SK-N-MC (cell line): ENCODE measurements at regions not wholly inside any gene's neighbourhood (a gene's known extent, or its start where the extent isn't known, plus 50 kb on each side); places are given as distances from the start of the nearest gene placed in this dataset.

Experiments
- DNase-seq: peaks from one replicate; pipeline ENCODE4 v3.0.0-alpha.2; 2011; ENCODE audit warnings: low read depth, low spot score
- H3K27ac ChIP-seq: fragments of 200-600 bp; sonication (generic); 2 replicates; pipeline ENCODE4 v1.5.1; 2016; ENCODE audit warnings: mixed run types
- H3K36me3 ChIP-seq: fragments of 200-600 bp; sonication (generic); 2 replicates; pipeline ENCODE4 v1.6.1; 2017; ENCODE audit warnings: antibody characterized with exemption, low read length, mixed read lengths; ENCODE audit not compliant: insufficient read depth
- H3K4me3 ChIP-seq: fragments of 200-600 bp; sonication (generic); 2 replicates; pipeline ENCODE4 v1.5.1; 2016
- H3K9ac ChIP-seq: fragments of 200-600 bp; sonication (generic); 2 replicates; pipeline ENCODE4 v1.8.0; 2017; ENCODE audit warnings: mixed run types, mixed read lengths; ENCODE audit not compliant: insufficient read length
- H3K9me3 ChIP-seq: fragments of 200-600 bp; sonication (generic); 2 replicates; pipeline ENCODE4 v1.6.1; 2017; ENCODE audit warnings: low read depth, mild to moderate bottlenecking, antibody characterized with exemption, low read length, moderate library complexity, mixed read lengths
- EZH2 ChIP-seq: fragments of 200-600 bp; sonication (generic); IDR thresholded peaks from one replicate; pipeline ENCODE4 v1.6.1; 2017; ENCODE audit warnings: antibody characterized with exemption
- FOXP2 ChIP-seq: optimal IDR thresholded peaks from 2 replicates; pipeline ENCODE3; 2011; ENCODE audit warnings: mild to moderate bottlenecking, moderate library complexity; ENCODE audit not compliant: insufficient read depth; ENCODE audit errors: extremely low read length, control extremely low read depth
- POLR2AphosphoS5 ChIP-seq: IDR thresholded peaks from 2 replicates; pipeline ENCODE4 v1.6.1; 2012; ENCODE audit warnings: mild to moderate bottlenecking, low read depth, low read length, borderline replicate concordance

DNA sequence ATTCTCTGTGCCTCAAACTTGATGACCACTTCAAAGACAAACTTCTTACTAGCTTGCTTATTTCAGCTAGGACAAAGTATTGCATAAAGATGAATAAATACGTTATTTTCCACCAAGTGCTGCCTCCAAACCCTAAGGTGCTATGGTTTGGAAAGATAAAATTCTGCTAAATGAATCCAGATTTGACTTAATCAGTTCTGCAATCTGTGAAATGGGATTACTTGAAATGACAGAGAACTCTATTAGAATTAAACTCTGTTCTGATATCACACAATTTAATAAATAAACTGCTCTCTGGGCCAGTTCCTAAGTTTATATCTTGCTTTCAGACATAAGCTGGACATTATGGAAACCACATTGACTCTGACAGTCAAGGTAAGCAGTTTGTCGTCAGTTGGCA lies 338.8 kb upstream of the SEMA6D start:
- Histone ChIP-seq H3K4me3 (no peak overlapping the region), H3K9me3 (no peaks in the 10 kb centered on the region), H3K36me3 (no peaks in the 10 kb centered on the region), H3K9ac (no peak overlapping the region), H3K27ac (no peak overlapping the region)
- TF ChIP-seq EZH2 (no peak), POLR2AphosphoS5 (no peak), FOXP2 (no peak)
- DNase-seq: no peak

DNA sequence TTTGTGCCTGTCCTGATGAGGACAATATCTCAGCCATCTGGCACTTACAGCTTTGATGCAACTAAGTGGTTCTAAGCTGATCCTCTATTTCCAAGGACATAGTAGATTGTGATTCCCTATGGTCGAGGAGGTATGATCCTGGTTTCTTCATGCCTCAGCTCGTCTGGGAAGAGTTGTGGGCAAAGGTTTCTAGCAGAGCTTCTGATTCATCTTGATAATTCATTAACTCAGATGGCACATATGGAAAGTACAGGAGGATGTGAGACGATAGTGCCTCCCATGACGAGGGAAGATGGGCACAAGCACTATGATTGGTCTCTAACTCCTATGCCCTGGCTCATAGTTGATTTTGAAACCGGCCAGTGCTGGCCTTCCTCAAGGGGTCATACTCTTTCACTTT lies 334.2 kb upstream of the SEMA6D start:
- H3K9ac ChIP-seq: no peak overlapping the region
- TF ChIP-seq EZH2 (no peak), FOXP2 (no peak), POLR2AphosphoS5 (no peak)
- no peak overlapping the region for H3K4me3 ChIP-seq
- H3K36me3 ChIP-seq: no peaks in the 10 kb centered on the region
- DNase-seq: no peak
- no peaks in the 10 kb centered on the region for H3K9me3 ChIP-seq
- no peak overlapping the region for H3K27ac ChIP-seq

DNA sequence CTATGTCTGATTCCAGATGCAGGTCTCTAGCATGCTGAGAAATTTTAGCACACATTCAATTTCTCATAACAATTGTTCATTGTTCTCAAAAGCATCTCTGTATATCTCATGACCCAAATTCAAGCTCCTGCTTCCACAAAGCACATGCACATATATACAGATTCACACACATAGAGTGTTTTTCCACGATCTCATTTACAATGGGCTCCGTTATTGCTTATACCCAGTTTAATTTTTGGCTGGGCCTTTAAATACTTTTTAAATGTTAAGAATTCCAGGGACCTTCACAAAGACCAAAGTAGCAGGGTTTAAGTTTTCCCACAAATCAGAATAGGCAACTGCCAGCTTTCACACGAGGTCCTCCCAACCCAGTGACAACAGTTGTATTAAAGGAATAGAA lies 333.5 kb upstream of the SEMA6D start:
- H3K4me3 ChIP-seq: no peak overlapping the region
- DNase-seq: no peak
- no peak for TF ChIP-seq FOXP2
- TF ChIP-seq EZH2: no peak
- no peak for TF ChIP-seq POLR2AphosphoS5
- no peaks in the 10 kb centered on the region for H3K36me3 ChIP-seq
- no peaks in the 10 kb centered on the region for H3K9me3 ChIP-seq
- H3K9ac ChIP-seq: no peak overlapping the region
- H3K27ac ChIP-seq: no peak overlapping the region

DNA sequence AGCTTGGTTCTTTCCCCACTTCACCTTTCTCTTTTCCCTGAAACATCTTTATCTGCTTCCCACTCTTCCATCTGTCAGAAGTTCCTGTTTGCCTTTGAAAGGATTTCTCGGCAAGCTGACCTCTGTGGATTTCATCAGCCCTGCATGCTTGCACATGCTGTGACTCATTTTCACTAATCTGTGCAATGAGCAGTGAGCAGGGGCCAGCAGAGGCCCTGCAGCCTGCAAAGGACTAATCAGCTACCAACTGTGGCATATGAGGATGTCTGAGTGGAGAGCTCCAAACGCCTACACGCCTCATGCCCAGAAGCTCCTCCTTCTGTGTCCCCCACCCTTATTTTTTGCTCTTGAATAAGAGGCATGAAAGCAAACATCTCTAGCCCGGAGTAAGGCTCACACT lies 333.0 kb upstream of the SEMA6D start:
- H3K36me3 ChIP-seq: no peaks in the 10 kb centered on the region
- TF ChIP-seq POLR2AphosphoS5 (no peak), EZH2 (no peak), FOXP2 (no peak)
- no peak overlapping the region for H3K27ac ChIP-seq
- no peak for DNase-seq
- no peak overlapping the region for H3K9ac ChIP-seq
- H3K9me3 ChIP-seq: no peaks in the 10 kb centered on the region
- no peak overlapping the region for H3K4me3 ChIP-seq

DNA sequence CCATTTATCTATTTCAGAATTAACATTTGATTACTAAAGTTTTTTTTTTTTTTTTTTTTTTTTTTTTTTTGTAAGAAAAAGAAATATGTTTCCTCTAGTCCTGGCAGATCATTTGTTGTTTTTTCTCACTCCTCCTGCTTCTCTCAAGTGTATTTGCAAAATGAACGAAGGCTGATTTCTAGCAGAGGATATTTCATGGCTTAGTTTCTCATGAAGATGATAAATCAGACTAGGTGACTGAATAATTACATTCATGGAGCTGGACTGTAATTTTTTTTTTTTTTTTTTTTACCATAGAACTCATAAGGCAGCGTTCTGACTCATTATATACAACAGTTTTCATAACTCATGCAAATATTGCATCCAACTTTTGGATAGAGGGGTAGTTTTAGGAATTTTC lies 332.5 kb upstream of the SEMA6D start:
- Histone ChIP-seq H3K36me3 (no peaks in the 10 kb centered on the region), H3K9me3 (no peaks in the 10 kb centered on the region), H3K9ac (no peak overlapping the region), H3K4me3 (no peak overlapping the region), H3K27ac (no peak overlapping the region)
- TF ChIP-seq POLR2AphosphoS5: no peak
- no peak for TF ChIP-seq EZH2
- no peak for TF ChIP-seq FOXP2
- no peak for DNase-seq

DNA sequence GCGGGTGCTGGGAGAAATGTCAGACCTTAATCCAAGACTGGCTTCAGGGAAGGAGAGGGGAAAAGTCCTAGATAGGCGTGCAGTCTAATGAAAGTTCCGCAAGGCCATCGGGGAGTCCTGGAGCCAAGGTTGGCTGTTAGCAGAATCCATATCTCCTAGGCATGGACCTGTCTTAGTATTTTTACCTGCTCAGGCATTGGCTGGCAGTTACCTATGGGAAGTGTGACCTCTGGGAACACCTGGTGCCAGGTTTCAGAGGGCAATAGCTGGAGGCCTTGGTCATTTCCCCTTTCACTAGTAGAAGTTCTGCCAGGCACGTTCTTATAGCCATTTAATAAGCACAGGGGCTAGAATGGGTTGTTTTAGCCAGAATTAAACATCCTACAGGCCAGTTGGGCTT lies 330.8 kb upstream of the SEMA6D start:
- Histone ChIP-seq H3K27ac (no peak overlapping the region), H3K9ac (no peak overlapping the region), H3K4me3 (no peak overlapping the region), H3K9me3 (no peaks in the 10 kb centered on the region), H3K36me3 (no peaks in the 10 kb centered on the region)
- TF ChIP-seq EZH2: no peak
- no peak for TF ChIP-seq FOXP2
- TF ChIP-seq POLR2AphosphoS5: no peak
- DNase-seq: no peak

DNA sequence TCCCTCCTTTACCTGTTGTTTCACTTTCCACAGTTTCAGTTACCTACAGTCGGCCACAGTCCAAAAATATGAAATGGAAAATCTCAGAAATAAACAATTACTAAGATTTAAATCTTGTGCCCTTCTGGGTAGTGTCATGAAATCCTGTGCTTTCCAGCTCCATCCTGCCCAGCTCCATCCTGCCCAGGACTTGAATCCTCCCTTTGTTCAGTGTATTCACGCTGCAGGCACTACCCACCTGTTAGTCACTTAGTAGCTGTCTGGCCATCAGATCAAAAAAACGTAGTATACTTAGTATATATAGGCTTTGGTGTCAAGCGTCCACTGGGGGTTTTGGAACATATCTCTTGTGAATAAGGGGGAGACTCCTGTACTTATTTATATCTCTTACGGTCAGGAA lies 329.0 kb upstream of the SEMA6D start:
- TF ChIP-seq POLR2AphosphoS5 (no peak), EZH2 (no peak), FOXP2 (no peak)
- Histone ChIP-seq H3K9me3 (no peaks in the 10 kb centered on the region), H3K36me3 (no peaks in the 10 kb centered on the region), H3K27ac (no peak overlapping the region), H3K4me3 (no peak overlapping the region), H3K9ac (no peak overlapping the region)
- no peak for DNase-seq

DNA sequence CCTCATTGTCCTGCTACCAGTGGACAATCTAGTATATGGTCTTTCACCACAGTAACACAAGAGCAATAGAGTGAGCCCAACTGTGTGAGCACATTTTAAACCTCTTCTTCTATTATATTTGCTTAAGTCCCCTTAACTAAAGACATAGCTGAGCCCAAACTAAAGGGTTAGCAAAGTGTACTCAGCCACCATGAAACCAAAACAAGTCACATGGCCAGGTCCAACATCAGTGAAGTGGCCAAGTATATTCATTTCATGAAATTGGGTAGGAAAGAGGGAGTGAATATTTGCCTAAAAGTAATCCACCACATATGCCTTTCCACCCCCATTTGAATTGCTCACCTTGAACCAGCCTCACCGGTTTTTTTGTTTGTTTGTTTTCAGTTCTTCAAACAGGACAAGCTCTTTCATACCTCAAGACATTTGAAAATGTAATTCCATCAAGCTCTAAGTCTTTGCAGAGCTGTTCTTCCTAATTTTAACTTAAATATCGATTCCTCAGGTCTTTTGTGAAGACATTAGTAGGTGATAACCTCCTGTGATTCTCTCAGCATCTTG lies 327.0 kb upstream of the SEMA6D start:
- no peak overlapping the region for H3K9ac ChIP-seq
- H3K36me3 ChIP-seq: no peaks in the 10 kb centered on the region
- no peak overlapping the region for H3K27ac ChIP-seq
- DNase-seq: no peak
- no peak for TF ChIP-seq POLR2AphosphoS5
- TF ChIP-seq EZH2: no peak
- no peak for TF ChIP-seq FOXP2
- H3K4me3 ChIP-seq: no peak overlapping the region
- H3K9me3 ChIP-seq: no peaks in the 10 kb centered on the region

DNA sequence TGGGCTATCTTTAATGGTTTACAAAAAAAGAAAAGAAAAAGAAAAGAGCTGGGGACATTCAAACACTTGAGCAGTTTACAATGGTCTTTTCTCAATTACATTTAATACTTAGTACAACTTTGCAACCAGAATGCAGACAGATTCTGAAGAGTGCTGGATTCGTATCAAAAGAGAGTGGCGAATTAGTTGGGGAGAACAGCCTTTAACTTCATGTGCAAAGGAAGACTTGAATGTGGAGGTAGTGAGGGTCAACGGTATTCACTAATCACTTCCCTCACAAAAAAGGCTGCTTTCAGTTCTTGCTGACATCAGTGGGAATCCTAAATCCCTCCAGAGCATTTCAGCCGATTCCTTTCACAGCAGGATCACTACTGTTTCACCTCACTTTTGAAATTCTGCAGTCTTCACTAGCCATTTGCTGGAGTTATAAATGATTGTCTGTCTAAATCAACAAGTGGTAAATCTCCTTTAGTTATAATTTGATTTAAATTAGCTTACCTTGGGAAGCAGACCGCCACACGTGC lies 323.0 kb upstream of the SEMA6D start:
- no peaks in the 10 kb centered on the region for H3K9me3 ChIP-seq
- H3K27ac ChIP-seq: no peak overlapping the region
- DNase-seq: no peak
- no peaks in the 10 kb centered on the region for H3K36me3 ChIP-seq
- no peak for TF ChIP-seq POLR2AphosphoS5
- H3K9ac ChIP-seq: no peak overlapping the region
- H3K4me3 ChIP-seq: peak overlapping the region; percentile 28
